Activated CD4-positive, alpha-beta memory T cell treated with anti-CD3 and anti-CD28 coated beads for 36 hours (primary cell): ENCODE measurements at regions not wholly inside any gene's neighbourhood (a gene's known extent, or its start where the extent isn't known, plus 50 kb on each side); places are given as distances from the start of the nearest gene placed in this dataset.

Experiments
- CTCF ChIA-PET: fragments of 350-600 bp; sonication (Branson Sonifier 250); formaldehyde crosslinking; loops from one replicate; lab custom pipeline; 2021; ENCODE audit warnings: antibody characterized with exemption, inconsistent platforms; lab: Charles Lee
- POLR2A ChIA-PET: fragments of 350-600 bp; sonication (Branson Sonifier 250); formaldehyde crosslinking; loops from one replicate; lab custom pipeline; 2021; ENCODE audit warnings: antibody characterized with exemption; lab: Charles Lee
- DNase-seq: peaks from one replicate; pipeline ENCODE4 v3.0.0-alpha.2; 2020
- H3K27ac Mint-ChIP-seq: one replicate; pipeline ENCODE4 v1.8.0; 2021; ENCODE audit warnings: mixed read lengths
- H3K27me3 Mint-ChIP-seq: one replicate; pipeline ENCODE4 v1.8.0; 2021; ENCODE audit warnings: mixed read lengths
- H3K36me3 Mint-ChIP-seq: one replicate; pipeline ENCODE4 v1.8.0; 2021; ENCODE audit warnings: mixed read lengths
- H3K4me1 Mint-ChIP-seq: one replicate; pipeline ENCODE4 v1.8.0; 2021; ENCODE audit warnings: low read depth, mixed read lengths
- H3K4me3 Mint-ChIP-seq: one replicate; pipeline ENCODE4 v1.8.0; 2021; ENCODE audit warnings: mild to moderate bottlenecking, mixed read lengths
- H3K9me3 Mint-ChIP-seq: one replicate; pipeline ENCODE4 v1.8.0; 2021; ENCODE audit warnings: mixed read lengths
- intact Hi-C: fragments of 100-400 bp; cut with micrococcal nuclease; formaldehyde crosslinking; loops from one replicate; pipeline ENCODE4 v1.15.1; 2023

DNA sequence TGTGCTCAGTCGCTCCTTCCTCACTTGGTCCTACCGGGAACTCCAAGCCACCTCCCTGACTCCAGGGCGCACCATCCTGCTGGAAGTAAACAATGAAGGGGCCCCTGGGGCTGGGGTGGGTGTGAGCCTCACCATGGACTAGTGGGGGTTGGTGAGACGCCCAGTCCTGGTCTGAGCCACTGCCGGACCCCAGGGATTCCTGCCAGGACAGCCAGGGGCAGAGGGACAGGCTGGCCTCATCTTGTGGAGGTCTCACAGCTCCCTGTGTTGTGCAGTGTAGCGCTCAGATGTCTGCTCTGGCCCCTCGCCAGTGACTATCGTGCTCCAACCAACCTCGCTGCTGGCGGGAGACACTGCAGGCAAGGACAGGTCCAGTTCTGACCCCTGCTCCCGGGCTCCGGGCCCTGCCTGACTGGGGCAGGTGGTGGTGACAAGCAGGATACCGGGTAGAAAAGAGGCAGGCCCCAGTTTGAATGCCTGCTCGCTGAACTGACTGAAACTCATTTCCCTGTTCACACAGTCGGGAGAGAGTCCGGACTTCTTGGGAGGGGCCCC lies 1021.4 kb downstream of the BRD1 start:
- Mint-ChIP-seq H3K27ac (no peak overlapping the region), H3K4me1 (no peaks in the 10 kb centered on the region), H3K4me3 (no peak overlapping the region), H3K36me3 (no peaks in the 10 kb centered on the region), H3K9me3 (no peaks in the 10 kb centered on the region), H3K27me3 (no peaks in the 10 kb centered on the region)
- intact Hi-C loops: no loop called here
- ChIA-PET POLR2A (no interaction called here), CTCF (no interaction called here)
- no peak for DNase-seq

DNA sequence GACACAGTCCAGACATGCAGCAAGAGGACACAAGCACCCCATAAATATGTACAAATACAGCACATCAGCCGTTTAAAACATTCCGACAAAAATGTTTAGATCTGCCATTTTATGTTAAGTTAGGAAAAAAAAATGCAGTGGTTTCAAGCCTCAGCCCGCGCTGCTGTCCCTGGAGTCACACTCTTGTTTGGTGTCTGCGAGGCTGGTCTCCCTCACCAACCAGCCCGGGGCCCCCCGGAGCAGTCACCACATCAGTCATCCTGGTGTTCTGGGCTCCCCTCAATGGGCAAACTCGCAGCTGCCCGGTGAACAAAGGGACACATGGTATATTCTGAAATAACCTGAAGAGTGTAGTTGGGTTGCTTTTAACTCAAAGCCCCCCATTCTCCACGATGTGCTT lies 1022.2 kb downstream of the BRD1 start:
- DNase-seq: no peak

DNA sequence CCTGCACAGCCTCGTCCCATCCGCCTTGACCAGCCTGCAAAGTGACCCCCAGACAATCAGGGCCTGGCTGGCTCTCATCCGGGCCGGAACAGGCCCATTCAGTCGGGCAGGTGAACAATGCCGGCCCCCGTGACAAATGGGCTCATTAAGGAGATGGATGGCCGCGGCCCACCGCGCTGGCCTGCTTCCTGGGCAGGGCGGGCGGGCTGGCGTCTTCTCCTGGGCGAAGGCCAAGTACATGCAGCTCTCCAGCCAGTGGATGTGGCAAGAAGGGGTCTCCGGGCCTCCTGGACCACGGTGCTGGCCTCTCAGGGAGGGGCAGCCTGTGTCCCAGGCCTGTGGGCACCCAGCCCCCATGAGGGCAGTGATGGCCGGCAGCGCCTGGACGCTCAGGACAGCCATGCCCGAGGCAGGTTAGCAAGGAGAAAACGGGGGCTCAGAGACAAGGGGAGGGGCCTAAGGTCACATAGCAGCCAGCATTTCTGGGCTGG lies 1022.8 kb downstream of the BRD1 start:
- Mint-ChIP-seq H3K36me3 (no peaks in the 10 kb centered on the region), H3K27ac (no peak overlapping the region), H3K4me3 (no peak overlapping the region), H3K9me3 (no peaks in the 10 kb centered on the region), H3K4me1 (no peaks in the 10 kb centered on the region), H3K27me3 (no peaks in the 10 kb centered on the region)
- no peak for DNase-seq
- CTCF ChIA-PET: no interaction called here
- POLR2A ChIA-PET: no interaction called here
- intact Hi-C loops: no loop called here

More for the DNA sequence above, 1022.2 kb downstream of the BRD1 start:
- POLR2A ChIA-PET: no interaction called here
- CTCF ChIA-PET: no interaction called here
- H3K9me3 Mint-ChIP-seq: no peaks in the 10 kb centered on the region
- intact Hi-C loops: no loop called here
- no peak overlapping the region for H3K4me3 Mint-ChIP-seq
- no peak overlapping the region for H3K27ac Mint-ChIP-seq
- H3K36me3 Mint-ChIP-seq: no peaks in the 10 kb centered on the region
- no peaks in the 10 kb centered on the region for H3K27me3 Mint-ChIP-seq
- no peaks in the 10 kb centered on the region for H3K4me1 Mint-ChIP-seq

DNA sequence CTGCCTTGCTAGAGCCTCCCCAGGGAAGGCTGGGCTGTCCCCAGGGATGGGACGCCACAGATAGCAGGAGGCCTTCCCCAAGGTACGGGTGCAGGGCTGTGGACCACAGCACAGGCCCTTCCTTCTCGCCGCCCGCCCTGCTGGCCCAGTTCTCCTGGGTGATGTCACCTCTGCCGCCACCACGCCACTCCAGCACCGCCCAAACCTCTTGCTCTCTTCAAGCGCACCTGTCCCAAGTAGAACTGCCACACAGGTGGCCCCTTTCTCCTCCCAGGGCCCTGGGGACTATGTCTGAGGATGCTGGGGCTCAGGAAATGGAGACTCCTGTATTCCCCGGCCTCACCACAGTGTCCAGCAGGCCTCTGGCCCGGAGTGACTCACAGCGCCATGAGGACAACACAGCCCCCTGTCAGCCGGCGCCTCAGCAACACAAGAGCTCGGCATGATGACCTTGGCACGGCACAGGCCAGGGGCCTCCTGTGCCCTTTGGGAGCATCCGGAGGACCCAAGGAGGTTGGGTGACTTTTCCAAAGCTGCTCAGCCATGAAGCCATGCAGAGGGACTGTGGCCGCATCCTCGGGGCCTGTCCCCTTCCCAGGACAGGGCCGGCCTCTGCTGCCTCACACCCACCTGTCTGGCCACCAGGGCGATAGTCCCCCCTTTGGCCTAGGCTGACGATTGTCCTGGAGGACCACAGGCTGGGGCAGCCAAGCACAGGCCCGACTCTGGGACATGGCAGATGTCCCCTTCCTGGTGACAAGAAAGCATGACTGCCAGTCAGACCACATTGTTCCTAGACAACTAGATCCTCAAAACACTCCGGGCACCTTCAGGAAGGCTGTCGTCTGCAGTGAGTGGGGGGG lies 1023.5 kb downstream of the BRD1 start:
- Mint-ChIP-seq H3K27me3 (no peaks in the 10 kb centered on the region), H3K9me3 (no peaks in the 10 kb centered on the region), H3K36me3 (no peaks in the 10 kb centered on the region), H3K27ac (no peak overlapping the region), H3K4me3 (no peak overlapping the region), H3K4me1 (no peaks in the 10 kb centered on the region)
- ChIA-PET CTCF (no interaction called here), POLR2A (no interaction called here)
- DNase-seq: no peak
- intact Hi-C loops: no loop called here

DNA sequence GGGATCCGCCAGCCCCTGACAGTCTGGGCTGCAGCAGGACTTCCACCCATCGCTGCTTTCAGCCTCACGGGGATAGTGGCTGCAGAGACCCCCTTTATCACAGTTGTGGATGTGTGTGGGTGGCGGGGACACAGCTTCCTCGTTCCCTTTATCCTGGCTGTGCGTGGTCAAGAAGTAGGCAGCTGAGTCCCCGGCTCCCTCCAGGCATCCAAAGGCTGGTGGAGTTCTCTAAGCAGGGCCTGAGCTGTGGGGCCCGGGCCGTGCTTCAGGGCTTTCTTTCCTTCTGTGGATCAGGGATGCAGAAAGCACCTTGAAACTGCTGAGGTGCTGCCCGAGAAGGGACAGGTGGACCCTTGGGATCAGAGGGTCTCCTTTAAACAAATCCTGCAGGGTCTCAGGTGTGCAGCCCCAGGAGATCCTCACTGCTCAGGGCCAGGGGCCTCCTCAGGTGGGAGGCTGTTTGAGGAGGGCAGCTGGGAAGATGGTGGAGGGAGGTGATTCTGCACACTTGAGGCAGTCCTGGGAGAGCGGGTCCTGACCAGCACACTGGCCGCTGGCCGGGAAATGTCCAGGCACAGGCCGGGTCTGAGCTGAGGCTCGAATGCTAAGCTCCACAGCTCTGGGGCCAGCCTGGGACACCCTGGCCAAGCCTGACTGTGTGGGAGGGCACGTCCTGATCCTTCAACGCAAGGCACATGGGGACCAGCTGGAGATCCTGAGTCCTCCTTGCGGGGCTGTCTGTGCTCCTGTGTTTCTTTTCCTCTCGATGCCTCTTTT lies 1024.3 kb downstream of the BRD1 start:
- H3K36me3 Mint-ChIP-seq: no peaks in the 10 kb centered on the region
- no peaks in the 10 kb centered on the region for H3K9me3 Mint-ChIP-seq
- intact Hi-C loops: no loop called here
- H3K27me3 Mint-ChIP-seq: no peaks in the 10 kb centered on the region
- no peak overlapping the region for H3K4me3 Mint-ChIP-seq
- POLR2A ChIA-PET: no interaction called here
- DNase-seq: no peak
- H3K27ac Mint-ChIP-seq: no peak overlapping the region
- H3K4me1 Mint-ChIP-seq: no peaks in the 10 kb centered on the region
- CTCF ChIA-PET: no interaction called here

DNA sequence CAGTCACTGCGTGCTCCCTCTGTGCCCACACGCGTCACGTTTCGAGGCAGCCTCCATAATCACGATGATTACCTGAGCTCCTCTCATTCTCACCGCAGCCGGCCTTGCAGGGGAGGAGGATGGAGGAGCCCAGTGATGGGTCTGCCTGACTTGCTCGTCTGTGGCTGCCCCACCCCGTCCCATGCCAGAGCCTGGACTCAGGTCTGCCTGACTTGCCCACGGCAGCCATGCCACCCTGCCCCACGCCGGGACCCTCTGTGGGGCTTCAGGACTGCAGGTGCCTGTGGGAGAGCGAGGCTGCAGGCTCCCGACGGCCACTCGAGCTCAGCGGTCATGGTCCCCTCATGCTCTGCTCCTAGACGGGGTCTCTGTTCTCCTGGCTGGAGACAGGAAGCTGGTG lies 1025.1 kb downstream of the BRD1 start:
- POLR2A ChIA-PET: no interaction called here
- no peaks in the 10 kb centered on the region for H3K9me3 Mint-ChIP-seq
- no peak for DNase-seq
- no peaks in the 10 kb centered on the region for H3K27me3 Mint-ChIP-seq
- CTCF ChIA-PET: interaction anchor here (0.6 kb wide), 1 partner anchor 39 kb away, joined by 3 read pairs; no protein-coding TSS in a partner anchor
- no peak overlapping the region for H3K27ac Mint-ChIP-seq
- H3K4me3 Mint-ChIP-seq: no peak overlapping the region
- no peaks in the 10 kb centered on the region for H3K36me3 Mint-ChIP-seq
- H3K4me1 Mint-ChIP-seq: no peaks in the 10 kb centered on the region
- intact Hi-C loops: no loop called here

DNA sequence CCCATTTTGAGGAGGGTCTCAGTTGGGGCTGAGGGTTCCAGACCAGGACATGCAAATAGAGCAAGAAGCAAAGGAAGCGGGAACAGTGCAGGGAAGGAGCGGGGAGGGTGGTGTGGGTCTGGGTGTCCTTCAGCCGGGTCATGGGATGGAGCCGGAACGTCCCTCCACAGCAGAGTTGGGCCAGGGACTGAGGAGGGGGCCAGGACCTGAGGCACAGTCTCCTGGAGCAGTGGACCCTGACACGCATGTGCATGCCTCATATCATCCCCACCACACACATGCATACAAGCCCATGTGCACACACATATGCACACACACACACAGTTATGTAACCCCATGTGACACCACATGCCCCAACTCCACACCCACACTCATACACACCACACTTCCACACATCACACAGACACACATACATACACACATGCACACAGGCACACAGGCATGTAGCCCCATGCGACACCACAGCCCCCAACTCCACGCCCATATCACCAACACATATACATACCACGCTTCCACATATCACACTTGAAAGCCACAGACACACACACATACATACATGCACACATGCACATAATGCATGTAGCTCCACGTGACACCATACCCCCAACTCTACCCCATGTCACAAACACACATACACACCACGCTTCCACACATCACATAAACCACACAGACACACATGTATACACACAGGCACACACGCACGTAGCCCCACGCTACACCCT lies 1026.6 kb downstream of the BRD1 start:
- intact Hi-C loops: no loop called here
- Mint-ChIP-seq H3K4me1 (no peaks in the 10 kb centered on the region), H3K27me3 (peaks cover 2% of the 10 kb centered on the region)

DNA sequence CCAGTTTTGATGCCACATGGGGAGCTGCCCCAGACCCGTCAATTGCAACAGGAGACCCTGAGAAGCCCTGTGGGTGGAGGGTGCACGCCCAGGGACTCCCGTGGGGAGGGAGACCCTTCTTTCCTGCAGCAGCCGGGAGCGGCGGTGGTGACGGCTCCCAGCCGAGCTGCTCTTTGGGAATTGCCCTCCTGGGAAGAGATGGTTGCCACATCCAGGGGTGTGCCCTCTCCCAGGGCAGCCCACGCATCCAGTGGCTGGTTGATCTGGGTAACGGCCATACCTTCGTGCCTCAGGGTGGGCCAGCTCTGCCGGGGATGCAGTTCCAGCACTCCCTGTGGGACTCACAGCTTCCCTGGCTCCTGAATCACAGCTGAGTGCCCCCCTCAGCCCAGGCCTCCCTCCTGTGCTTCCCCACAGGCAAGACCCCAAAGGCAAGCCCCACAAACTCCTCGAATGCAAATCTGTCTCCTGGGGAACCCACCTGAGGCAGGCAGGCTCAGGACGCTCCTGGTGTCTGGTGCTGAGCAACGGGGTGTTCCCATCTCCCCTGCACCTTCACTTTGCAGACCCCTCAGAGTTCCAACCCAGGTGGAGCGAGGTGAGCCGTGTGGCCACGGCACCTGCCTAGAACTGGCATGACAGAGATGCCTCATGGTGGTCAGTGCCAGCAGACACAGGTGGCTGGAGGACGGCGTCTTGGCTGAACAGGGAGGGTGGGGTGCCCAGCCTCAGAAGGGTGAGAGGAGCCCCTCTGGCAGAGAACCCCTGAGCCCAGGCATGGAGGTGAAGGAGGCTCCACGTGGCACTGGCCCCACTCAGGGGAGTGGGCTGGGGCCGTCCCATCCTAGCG lies 1027.4 kb downstream of the BRD1 start:
- Mint-ChIP-seq H3K9me3 (no peaks in the 10 kb centered on the region), H3K27me3 (peaks cover 5% of the 10 kb centered on the region), H3K36me3 (no peaks in the 10 kb centered on the region), H3K27ac (no peak overlapping the region), H3K4me3 (no peak overlapping the region), H3K4me1 (no peaks in the 10 kb centered on the region)
- POLR2A ChIA-PET: no interaction called here
- DNase-seq: no peak
- CTCF ChIA-PET: no interaction called here
- intact Hi-C loops: no loop called here

More for the DNA sequence above, 1026.6 kb downstream of the BRD1 start:
- DNase-seq: no peak
- Mint-ChIP-seq H3K36me3 (no peaks in the 10 kb centered on the region), H3K4me3 (no peak overlapping the region), H3K9me3 (no peaks in the 10 kb centered on the region), H3K27ac (no peak overlapping the region)
- ChIA-PET CTCF (no interaction called here), POLR2A (no interaction called here)

DNA sequence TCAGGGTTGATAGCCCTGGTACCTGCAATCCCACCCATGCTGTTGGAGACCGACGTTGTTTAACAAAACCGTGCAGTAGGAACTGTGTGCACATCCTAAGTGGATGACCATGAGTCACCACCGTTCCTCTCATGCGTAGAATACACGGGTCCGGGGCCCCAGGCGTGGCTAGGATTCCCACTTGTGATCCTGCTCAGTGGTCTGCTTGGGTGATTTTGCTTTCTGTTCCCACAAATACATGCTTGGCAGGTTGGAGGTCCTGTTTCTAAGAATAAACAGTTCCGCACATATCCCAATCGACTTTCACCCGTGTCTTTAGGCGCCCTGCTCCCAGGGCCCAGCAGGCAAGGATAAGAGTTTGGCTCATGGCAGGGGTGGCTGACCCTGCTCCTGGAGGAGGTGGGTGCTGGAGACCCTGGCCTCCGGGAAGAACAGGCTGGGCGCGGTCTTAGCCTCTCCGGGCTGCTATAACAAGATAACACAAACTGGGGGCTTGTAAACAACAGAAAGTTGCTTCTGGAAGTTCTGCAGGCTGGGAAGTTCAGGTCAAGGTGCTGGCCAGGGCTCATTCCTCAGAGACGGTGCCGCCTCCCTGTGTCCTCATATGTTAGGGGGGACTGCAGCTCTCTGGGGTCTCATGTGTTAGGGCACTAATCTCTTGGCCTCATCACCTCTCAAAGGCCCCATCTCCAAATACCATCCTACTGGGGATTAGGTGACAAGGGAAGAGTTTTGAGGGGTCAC lies 1028.3 kb downstream of the BRD1 start:
- Mint-ChIP-seq H3K27ac (no peak overlapping the region), H3K4me1 (no peaks in the 10 kb centered on the region), H3K4me3 (no peak overlapping the region), H3K9me3 (no peaks in the 10 kb centered on the region), H3K36me3 (no peaks in the 10 kb centered on the region), H3K27me3 (peaks cover 5% of the 10 kb centered on the region)
- ChIA-PET CTCF (no interaction called here), POLR2A (no interaction called here)
- intact Hi-C loops: no loop called here
- DNase-seq: no peak

DNA sequence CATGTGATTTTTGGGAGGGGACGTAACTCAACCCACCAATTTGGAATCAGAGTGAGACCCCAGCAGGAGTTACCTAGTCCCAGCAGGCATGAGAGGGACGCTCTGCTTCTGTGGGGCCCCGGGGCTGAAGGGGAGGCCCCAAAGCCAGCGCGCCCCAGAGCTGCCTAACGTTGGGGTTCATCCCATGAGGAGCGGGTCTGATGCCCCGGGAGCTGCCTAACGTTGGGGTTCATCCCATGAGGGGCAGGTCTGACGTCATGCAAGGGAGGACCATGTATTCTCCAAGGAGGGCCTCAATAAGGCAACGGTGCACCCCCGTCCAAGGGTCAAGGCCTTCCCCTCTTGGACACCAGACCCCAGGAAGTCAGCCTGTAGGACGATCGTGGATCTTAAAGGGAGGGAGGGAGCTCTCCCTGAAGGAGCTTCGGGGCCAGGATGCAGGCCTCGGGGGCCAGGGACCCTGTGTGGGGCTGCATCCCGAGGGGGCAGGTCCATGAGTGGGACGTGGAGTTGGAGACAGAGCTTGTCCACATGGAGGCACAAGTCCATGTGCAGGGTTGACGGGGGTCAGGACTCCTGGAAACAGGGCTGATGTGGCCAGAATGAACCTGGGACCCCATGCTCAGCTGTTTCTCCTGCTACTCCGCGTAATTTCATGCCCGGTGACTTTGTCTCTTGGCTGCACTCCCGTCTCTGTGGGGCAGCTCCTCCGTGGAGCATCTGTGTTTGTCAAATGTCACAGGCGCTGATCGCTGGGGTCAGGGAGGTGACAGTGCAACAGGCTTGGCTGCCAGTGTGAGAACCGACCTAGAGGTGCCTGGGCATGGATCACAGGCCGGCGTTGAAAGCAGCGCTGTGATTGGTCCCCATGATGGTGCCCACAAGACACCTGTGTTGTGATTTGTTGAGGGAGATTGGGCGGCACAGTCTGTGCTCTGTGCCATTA lies 1029.1 kb downstream of the BRD1 start:
- Mint-ChIP-seq H3K4me1 (no peaks in the 10 kb centered on the region), H3K27me3 (peaks cover 5% of the 10 kb centered on the region), H3K4me3 (no peak overlapping the region), H3K27ac (no peak overlapping the region), H3K36me3 (no peaks in the 10 kb centered on the region), H3K9me3 (peaks cover 2% of the 10 kb centered on the region)
- no peak for DNase-seq
- ChIA-PET POLR2A (no interaction called here), CTCF (no interaction called here)
- intact Hi-C loops: no loop called here
